ENCODE measurements at regions not wholly inside any gene's neighbourhood (a gene's known extent, or its start where the extent isn't known, plus 50 kb on each side); places are given as distances from the start of the nearest gene placed in this dataset.

- H3K4me3 ChIP-seq (replicated peaks in 1 of 2; ENCODE audit: low read depth in 2 of 2, low read length in 2 of 2): no peak overlapping the region
- TF ChIP-seq, protein P1, sequence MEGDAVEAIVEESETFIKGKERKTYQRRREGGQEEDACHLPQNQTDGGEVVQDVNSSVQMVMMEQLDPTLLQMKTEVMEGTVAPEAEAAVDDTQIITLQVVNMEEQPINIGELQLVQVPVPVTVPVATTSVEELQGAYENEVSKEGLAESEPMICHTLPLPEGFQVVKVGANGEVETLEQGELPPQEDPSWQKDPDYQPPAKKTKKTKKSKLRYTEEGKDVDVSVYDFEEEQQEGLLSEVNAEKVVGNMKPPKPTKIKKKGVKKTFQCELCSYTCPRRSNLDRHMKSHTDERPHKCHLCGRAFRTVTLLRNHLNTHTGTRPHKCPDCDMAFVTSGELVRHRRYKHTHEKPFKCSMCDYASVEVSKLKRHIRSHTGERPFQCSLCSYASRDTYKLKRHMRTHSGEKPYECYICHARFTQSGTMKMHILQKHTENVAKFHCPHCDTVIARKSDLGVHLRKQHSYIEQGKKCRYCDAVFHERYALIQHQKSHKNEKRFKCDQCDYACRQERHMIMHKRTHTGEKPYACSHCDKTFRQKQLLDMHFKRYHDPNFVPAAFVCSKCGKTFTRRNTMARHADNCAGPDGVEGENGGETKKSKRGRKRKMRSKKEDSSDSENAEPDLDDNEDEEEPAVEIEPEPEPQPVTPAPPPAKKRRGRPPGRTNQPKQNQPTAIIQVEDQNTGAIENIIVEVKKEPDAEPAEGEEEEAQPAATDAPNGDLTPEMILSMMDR (IDR thresholded peaks at IDR 0.05; ENCODE audit: low read depth, low read length): no peak
- DNase-seq (ENCODE audit: low read depth in 2 of 2): no peak
Observed at GRCh38 chr3:96711816-96712215, 102.6 kb upstream of the EPHA6 start.

DNA sequence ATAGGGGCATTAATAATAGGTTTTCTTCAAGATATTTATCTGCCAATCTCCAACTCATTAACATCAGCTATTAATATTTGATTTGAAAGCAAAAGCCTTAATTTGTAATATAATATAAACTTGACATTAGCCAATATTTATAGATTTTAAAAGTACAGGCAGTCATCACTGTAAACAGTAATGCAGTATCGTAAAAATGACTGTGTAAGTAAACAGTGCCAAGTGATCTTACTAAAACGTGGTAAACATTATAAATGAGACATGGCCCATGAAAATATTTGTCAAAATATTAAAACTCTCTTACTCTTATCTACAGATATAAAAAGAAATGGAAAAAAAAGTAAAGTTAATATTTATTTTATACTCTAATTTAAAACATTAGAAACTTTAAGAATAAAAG is 101.6 kb upstream of the EPHA6 start:
- TF ChIP-seq, protein P1 (IDR thresholded peaks at IDR 0.05; ENCODE audit: low read depth, low read length): no peak
- no peak overlapping the region for H3K4me3 ChIP-seq (replicated peaks in 1 of 2; ENCODE audit: low read depth in 2 of 2, low read length in 2 of 2)
- DNase-seq (ENCODE audit: low read depth in 2 of 2): no peak

GRCh38 chr3:96719921-96720320 is 94.5 kb upstream of the EPHA6 start:
- TF ChIP-seq, protein P1 (IDR thresholded peaks at IDR 0.05; ENCODE audit: low read depth, low read length): no peak
- no peak overlapping the region for H3K4me3 ChIP-seq (replicated peaks in 1 of 2; ENCODE audit: low read depth in 2 of 2, low read length in 2 of 2)
- DNase-seq (ENCODE audit: low read depth in 2 of 2): no peak

DNA sequence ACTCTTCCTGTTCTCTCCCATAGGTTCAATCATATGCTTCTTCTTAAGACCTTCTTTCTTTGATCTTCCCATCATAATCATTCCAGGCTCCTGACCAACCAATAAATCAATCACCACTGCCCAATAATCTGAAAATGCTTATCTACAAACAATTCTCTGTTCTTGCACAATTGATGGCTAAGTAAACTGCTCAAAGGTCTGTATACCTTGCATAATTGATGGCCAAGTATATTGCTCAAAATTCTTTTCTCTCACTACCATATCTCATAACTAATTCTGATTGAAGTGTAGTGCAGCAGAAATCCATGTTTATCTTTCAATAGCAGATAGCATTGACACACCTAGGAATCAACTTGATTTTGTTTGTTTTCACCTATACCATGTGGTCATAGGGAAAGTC is 83.4 kb upstream of the EPHA6 start:
- TF ChIP-seq, protein P1 (IDR thresholded peaks at IDR 0.05; ENCODE audit: low read depth, low read length): no peak
- DNase-seq (ENCODE audit: low read depth in 2 of 2): no peak
- H3K4me3 ChIP-seq (replicated peaks in 1 of 2; ENCODE audit: low read depth in 2 of 2, low read length in 2 of 2): no peak overlapping the region

DNA sequence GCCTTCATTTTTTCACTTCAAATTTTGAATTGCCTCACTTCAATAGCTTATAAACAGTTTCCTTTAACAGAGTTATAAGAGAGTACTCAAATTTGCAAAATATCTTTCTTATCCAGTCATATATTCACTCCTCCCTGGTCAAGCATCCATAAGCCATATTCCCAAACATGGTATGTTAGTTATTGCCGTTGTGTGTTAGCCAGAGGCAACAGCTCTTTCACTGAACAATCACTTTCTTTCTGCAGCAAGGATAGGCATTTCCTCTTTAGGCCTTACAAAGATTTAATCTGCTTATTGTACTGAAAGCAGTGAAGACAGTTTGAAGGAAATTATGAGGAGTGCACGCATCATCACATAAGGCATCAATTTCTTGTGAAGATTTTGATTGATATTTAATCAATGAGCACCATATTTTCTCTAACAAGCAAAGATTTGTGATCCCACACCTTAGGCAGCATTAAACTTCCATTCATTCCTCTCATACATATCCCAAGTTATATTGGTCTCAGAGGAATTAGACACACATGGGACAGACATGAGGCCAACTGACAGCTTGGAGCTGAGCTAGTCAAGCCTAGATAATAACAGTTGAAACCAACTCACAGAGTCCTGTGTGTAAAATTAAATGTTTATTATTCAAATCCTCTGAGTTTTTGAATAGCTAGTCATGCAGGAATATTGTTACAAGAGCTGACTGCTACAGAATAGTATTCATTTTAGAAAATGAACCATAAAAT is 80.0 kb upstream of the EPHA6 start:
- TF ChIP-seq, protein P1 (IDR thresholded peaks at IDR 0.05; ENCODE audit: low read depth, low read length): no peak
- DNase-seq (ENCODE audit: low read depth in 2 of 2): no peak
- no peak overlapping the region for H3K4me3 ChIP-seq (replicated peaks in 1 of 2; ENCODE audit: low read depth in 2 of 2, low read length in 2 of 2)

- no peak overlapping the region for H3K4me3 ChIP-seq (replicated peaks in 1 of 2; ENCODE audit: low read depth in 2 of 2, low read length in 2 of 2)
- no peak for DNase-seq (ENCODE audit: low read depth in 2 of 2)
- TF ChIP-seq, protein P1 (IDR thresholded peaks at IDR 0.05; ENCODE audit: low read depth, low read length): no peak
Observed at GRCh38 chr3:96748139-96748538, 66.3 kb upstream of the EPHA6 start.

All from cardiac fibroblast (primary cell).